ENCODE measurements at regions not wholly inside any gene's neighbourhood (a gene's known extent, or its start where the extent isn't known, plus 50 kb on each side); places are given as distances from the start of the nearest gene placed in this dataset.
A peak's percentile ranks its signal among the peaks of the same experiment; 100 is the strongest.

DNA sequence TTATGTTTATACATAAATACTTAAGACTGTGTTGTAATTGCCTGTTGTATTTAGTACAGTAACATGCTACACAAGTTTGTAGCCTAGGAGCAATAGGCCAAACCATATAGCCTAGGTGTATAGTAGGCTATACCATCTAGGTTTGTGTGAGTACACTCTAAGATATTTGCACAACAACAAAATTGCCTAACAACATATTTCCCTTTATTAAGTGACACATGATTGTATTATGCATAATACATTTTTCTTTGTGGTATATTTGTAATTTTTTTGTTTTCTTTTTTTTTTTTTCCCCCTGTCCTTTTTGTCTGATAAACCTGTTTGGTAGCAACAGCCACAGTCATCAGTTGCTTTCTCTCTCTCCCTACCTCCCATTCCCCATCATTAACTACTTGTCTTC is 945.6 kb downstream of the ZPLD1 start:
- no peak for DNase-seq

DNA sequence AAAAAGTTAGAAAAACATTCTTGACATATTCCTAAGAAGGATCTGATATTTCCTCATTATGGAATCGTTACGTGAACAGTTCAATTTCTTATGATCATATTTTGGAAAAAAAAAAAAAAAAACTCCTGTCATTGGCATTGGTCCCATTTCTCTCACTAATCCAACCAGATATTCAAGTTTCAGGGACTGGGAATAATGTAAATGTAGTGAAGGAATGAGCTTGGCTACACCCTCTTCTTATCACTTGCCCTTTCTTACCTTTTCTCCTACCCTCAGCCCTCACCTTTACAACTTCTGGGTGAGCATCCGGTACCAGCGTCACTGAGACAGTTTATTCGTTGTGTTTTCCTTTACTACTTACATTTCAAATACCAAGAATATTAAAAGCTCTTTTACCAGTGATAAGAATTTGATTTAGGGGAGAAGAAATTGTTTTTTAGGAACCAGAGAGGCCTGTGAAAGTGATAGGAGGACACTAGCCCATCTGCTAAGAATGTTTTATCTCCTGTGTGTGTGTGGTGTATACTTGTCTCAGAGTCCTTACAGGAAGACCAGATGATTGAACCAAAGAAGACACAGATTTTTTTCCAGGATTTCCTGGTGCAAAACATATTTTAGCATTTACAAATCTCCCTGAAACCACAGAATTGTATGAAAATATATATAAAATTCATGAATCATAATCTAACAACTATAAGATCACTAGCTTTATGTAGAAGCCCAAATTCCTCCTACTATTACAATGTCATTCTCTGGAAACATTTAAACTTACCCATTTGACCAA is 946.7 kb downstream of the ZPLD1 start:
- peak; percentile 76 for DNase-seq

DNA sequence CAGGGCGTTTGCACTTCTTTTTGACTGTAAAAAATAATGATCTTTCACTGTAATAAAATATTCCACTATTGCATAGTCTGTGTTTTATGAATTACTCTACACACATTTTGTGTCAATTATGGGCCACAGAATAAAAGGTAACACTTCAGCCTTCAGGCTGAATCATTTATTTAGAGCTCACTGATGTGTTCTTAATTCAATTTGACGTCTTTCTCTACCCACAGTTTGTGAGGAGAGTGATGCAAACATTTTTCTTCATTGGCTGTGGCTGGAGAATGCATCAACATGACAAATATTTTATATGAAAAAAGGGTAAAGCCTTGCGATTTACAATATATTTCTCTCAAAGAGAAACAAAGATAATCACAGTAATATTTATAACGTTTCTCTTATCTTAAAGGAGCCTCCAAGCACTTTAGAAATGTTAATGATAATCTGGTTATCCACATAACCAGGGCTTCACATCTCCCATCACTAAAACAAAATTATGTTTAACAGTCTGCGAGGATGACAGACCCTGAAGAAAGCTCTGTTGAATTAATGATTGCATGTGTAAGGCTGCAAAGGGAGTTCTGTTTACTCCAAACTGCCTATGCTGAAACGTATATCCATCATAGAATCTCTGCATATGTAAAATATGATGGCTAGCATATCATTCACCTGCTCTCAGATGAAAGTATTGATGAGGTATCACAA is 951.3 kb downstream of the ZPLD1 start:
- no peak for DNase-seq

DNA sequence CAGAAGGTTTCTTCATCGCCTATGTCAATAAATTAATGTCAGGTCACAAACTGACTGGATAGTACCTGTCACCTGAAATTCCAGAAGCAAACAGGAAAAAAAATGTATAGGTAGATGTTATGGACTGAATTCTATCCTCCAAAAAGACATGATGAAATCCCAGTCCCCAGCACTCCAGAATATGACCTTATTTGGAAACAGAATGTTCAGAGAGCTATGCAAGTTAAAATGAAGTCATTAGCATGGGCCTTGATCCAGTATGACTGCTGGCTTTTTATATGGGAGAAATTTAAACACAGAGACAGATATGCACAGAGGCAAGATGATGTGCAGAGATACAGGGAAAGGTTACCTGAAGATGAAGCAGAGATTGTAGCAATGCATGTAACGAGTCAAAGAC is 953.4 kb downstream of the ZPLD1 start:
- peak; percentile 87 for DNase-seq

DNA sequence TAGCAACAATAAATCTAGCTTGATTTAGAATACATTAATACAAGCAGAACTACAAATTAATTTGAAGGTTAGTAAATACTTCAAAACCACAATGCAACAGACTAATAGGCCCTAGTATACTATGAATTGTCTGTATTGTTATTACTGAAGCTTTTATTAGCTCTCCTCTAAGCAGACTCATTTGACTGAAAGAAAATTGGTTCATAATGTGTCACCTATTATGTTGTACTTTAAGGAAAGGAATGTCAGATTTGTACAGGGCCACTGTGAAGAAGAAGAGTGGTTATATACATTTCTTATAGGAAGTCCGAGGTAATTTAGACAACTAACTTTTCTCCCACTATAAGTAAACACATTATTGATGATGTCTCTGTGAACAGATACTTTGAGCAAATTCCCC is 954.5 kb downstream of the ZPLD1 start:
- peak; percentile 8 for DNase-seq

DNA sequence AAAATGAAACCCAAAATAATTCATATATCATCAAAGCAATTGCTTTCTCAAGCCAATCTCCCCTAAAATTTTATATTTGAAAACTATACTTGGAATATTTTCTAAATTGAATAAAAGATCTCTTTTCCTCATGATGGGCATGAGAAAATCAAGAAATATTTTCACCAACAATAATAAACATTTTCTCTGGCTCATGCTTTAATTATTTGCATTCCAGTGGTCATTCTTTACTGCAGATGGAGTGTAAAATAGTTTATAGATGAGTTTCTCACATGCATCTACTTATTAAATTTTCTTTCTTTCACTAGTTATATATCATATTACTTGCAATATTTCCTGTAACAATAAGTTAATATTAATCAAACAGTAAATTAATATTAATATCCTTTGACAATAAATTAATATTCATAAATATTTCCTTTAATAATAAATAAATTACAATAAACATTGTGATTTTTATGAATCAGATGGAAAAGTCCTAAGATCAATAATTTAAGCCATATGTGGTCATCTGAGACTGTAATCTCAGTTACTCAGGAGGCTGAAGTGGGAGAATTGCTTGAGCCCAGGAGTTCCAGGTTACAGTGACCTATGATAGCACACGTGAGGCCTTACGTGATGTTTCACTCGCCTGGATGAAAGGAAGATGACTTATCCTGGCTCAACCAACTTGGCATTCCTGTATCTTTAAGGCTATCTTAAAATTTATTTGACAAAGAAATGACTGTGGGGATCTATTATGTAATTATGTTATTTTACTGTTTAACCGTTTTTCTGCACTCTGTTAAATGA is 958.8 kb downstream of the ZPLD1 start:
- peak; percentile 63 for DNase-seq

DNA sequence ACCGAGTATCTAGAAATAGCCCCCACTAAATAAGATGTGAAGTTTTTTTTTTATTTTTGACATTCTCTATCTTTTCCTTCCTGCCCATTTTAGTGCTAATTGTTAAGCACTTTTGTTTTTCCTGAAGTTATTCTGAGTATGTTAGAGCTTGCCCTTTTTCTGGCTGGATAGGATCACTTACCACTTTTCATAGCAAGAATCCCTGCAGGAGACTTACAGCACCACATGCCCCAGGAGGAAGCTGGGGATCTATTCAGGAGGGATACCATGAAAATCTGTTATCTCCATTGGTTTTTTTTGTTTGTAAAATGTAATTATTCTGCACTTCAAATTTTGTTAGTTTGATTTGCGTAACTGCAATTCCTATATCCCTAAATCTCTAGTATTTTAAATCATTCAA is 968.4 kb downstream of the ZPLD1 start:
- no peak for DNase-seq

DNA sequence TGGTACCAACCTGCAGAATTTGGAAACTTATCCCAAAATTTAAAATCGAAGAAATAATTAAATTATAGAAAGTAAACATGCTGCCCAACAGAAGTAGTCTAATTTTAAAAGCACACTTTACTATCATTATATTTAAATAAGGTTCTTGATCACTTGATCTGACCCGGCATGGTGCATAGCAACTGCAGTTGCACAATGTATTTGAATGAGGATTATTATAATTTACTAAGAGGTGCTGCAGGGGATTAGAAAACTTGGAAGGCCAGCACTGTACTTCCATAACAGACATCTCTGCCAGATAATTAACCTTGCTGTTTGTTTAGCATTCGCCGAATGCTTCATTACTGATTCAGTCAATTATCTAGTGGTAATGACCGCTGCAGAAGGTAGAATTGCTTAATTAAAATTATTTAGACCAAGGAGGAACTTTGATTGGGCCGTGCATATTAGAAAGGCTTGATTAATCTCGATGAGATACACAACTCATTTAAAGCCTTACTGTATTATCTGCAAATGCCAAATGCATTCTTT is 971.6 kb downstream of the ZPLD1 start:
- DNase-seq, result no peak

DNA sequence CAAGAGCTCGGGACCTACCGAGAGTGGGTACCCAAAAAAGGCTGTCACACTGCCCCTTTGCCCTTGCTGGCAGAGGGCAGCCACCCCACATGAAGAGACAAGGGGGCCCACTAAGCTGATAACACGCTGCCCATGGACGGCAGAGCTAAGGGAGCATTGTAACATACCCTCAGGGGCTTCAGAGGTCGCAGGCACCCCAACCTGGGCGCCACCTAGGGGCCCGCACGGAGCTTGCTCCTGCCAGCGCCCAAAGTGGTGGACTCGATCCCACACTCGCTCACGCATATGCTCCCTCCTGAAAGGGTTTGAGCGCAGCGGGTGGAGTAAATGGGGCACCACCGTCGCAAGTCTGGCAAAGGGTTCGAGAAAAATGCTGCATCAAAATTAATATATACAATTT is 975.4 kb downstream of the ZPLD1 start:
- DNase-seq, result no peak

DNA sequence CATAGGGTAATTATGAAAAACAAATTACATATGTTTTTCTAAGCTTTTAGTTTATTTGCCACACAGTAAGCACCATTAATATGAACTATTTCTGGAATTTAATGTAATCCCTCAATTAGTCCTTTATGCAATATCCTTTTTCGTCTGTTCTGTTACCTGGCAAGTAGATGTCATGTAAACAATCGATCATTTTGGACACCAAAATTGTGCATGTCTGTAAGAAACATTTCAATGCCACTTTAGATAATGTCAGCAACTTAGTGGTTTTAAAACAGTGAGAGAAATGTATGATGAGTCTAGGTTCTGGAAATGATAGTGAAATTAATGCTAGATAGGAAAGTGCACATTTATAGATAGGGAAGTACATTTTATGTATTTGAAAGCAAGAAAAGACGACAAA is 986.6 kb downstream of the ZPLD1 start:
- no peak for DNase-seq

DNA sequence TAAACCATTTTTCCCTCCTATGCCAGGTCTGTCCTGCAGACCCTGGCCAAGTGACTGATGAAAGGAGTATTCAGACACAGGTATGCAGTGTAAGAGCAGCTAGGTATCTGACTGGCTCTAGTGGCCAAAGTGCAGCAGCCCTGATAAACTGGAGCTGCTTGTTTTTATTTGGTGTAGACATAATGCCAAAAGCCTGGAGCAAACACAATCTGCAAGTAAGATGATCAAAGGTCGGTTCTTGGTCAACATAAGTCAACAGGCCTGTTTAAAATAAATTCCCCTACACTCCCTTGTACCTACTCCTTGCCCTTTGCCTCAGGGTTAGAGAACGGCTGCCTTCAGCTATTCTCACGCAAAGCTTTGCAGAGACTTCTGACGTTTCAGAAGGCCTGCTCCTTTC is 1003.1 kb downstream of the ZPLD1 start:
- no peak for DNase-seq

DNA sequence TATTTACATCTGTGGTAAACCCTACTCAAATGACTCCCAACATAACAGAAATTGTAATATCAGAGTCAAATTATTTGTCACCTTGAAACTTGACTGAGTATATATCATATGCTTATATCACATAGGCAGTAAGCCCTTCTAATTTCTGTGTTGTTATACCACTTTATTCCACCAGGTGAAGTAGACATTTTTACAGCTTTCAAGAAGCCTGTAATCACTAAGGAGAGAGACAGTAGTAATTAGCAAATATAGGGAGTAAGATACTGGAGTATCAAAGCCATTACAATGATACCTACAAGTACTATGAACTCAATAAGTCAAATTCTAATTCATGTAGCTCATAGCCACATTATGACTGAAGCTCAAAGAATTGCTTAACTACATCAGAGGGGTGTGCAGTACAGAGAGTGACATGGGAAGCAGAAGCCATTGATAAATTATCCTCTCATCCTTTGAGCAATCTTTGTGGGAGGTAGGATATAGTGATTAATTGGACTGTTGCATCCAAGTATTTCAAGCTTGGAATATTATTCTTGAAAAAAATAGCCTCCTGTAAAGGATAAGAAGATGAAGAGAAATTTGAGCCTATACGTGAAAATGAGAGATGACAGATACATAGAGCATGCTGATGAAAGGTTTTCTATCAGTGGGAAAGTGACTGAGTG is 1005.9 kb downstream of the ZPLD1 start:
- peak; percentile 76 for DNase-seq

DNA sequence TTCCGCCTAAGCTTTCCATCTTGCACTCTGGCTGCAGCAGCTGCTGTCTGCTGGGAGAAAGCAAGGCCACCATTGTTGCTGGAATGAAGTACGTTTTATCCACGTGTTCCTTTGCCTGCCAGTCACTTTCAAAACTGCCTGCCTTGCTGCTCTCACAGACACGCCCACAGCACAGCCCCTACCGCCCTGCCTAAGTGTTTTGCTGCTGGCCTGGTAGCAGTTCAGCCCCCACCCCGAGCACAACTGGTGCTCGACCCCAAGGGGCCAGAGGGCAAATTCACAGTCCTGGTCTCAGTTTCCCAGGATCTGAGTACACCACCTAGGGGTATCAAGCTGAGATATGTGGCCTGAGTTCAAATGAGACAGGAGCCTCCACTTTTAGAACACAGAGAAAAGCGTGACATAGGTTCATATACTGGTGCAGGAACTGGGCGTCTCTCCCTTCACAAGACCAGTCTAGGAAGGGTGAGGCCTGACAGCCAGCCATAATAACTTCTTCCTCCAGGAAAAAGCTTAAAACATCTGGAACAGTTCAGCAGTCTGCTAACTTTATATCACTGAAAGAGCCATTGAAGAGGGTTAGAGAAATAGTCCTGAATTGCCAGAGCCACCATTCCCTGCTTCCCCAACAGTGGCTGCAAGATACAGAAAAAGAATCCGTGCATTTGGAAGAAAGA is 1012.3 kb downstream of the ZPLD1 start:
- DNase-seq, result no peak

DNA sequence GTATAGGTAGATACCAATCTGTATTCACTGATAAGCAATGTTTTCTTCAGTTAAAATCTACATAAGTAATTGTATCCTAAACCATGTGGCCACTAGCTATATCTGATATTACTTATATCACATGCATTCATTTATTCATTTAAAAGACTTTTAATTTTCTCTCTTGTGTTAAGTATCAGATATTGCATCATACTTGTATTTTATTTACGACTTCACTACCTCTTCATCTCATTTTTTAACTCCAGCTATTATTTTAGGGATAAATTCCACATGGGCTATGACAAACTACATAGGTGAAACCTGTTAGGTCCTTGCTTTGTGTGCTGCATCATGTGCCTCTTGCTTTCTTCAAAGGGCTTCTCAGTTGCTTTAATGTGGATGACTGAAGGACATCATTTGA is 1018.3 kb downstream of the ZPLD1 start:
- no peak for DNase-seq

DNA sequence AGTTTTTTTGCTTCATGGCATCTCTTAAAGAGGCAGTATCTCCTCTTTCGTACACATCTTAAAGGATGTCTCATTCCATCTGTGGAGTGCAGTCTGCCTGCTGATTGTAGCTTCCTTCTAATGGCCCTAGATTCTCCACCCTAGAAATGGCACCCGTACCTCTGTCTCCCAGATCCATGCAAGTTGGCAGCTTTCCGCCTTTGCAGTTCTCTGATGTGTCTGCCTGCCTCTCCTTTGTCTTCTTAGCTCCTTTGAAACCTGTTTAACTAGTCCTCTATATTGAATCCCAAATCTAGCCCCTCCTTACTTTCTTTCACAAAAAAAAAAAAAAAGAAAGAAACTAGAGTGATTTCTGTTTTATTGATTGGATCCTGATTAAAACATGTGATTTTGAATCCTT is 1025.0 kb downstream of the ZPLD1 start:
- no peak for DNase-seq

DNA sequence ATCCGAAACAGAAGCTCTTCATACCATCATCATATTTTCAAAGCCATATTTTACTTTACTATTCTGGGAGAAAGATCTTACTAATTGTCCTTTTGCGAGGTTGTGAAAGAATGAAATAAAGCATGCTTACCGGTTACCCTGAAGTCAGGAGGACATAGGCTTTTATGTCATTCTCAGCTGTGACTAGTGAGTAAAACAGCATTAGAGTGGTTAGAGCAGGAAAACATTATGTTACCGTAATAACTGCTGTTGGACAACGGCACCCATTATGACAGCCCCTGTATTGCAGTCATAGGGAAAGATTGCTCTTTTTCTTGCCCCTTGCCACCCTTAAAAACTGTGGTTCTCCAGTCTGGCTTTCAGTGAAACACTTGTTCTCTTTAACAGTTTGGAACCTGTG is 1035.7 kb downstream of the ZPLD1 start:
- DNase-seq, result no peak

DNA sequence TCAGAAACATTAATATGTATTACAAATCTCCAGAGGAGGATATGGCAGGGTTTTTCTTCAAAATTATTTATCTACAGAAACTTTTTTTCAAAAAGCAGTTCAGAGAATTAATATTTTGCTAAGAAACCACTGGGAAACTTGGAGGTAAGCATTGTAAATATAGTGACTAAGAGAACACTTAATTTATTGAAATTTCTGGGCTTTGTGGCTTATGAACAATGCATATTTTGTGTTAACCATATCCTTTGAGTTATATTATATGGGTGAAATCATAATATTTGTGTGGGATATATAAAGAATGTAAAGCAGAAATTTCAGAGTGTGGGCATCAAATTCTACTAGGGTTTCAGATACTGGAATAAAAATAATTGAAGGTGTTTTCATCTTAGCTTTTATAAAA is 1059.2 kb downstream of the ZPLD1 start:
- DNase-seq, result peak; percentile 43

DNA sequence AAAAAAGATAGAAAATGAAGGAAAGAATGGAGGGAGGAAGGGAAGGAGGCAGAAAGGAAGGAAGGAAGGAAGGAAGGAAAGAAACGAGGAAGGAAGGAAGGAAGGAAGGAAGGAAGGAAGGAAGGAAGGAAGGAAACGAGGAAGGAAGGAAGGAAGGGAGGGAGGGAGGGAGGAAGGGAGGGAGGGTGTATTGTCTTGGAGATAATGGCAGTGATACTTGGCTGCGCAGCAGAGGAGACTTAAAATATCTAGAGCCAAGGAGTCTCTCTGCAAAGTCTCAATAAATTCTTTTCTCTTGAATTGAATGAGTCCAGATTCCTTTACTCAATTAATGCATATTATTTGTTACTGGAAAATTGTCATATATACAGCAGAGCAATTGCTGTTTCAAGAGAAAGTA is 1059.7 kb downstream of the ZPLD1 start:
- DNase-seq, result no peak

DNA sequence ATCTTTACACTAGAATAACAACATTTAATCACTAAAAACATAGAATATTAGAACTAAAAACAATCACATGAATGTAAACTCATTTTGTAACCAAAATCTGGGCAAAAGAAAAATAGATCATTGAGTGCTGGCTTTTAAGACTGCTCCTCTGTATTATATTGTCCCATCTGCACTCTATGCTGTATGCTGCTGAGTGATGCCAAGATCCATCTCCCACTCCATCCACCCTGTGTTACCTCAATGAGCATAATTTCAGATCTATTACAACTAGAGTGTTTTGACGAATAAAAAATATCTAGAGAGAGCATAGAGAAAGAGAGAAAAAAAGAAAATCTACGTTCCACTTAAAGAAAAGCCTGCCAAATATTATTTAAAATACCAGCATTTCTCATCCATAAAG is 1060.4 kb downstream of the ZPLD1 start:
- DNase-seq, result no peak

DNA sequence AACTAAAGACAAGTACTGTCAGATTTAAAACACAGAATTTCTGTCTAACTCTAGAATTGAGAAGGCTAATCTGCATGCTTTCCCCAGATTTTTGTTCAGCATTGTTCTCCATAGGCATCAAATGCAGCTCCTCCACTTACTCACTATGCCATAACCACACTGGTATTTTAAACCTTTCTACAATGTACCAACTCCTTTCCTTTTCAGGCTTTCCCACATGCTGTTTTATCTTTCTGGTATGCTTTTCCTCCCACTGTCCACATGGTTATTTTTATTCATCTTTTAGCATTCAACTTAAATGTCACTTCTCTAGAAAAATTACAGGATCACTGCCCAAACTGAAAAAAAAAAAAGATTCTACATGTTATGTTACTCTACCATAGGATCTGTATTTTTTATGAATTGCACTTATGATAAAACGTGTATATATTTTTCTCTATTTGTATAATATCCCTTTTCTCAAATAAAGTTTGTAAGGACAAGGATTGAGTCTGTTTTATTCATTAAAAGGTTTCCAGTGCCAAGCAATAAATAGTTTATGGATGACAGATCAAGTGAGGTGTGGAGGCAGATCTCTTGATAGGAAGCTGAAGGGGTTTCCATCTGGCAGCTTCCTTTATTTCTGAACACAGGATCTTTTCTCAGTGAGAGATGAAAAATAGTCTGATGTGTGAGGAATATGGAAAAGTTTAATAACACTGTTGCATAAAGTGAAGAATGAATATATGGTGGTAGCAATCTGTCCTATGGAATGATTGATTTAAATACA is 1064.5 kb downstream of the ZPLD1 start:
- peak; percentile 88 for DNase-seq

DNA sequence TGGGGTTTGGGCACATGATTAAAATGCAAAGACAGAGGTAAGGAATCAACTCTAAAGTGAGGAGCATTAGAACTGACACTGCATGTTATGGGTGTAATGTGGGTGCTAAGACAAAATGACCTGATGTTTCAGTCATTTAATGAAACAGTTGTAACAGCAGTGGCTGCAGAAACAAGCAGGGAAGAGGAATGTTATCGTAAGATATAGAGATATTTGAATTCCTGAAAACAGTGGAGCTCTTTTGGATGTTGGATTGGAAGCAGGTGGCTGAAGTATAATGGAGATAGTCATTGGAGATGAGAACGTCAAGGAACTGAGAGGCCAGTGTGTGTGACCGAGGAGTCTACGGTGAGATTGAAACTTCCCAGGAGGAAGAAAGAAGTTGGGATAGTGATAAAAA is 1065.2 kb downstream of the ZPLD1 start:
- DNase-seq, result peak; percentile 9

DNA sequence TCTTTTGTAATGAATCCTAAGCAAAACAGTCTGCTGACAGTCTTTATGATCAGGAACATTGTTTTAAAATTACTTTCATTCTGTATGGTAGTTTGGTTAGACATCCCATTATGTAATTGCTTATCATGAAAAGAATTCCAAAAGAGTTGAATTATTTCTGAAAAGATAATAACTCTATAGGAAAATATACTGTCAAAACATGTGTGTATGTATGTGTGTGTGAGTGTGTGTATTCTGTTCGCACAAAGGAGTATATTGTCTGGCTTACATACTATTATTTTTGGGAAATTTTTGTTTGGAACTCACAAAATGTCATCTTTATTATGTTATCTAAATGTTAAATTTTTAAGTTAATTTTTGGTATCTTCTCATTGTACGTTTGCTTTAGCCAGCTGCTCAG is 1075.9 kb downstream of the ZPLD1 start:
- no peak for DNase-seq
